Calu3 (cell line): ENCODE measurements at regions not wholly inside any gene's neighbourhood (a gene's known extent, or its start where the extent isn't known, plus 50 kb on each side); places are given as distances from the start of the nearest gene placed in this dataset.

Experiments used
- BruUV-seq: library from RNA; stranded (reverse); fragments of 400-500 nt; replicated peaks from 2 replicates; lab custom pipeline; 2021; lab: Mats Ljungman, UMichigan
- CTCF ChIA-PET: fragments of 300-600 bp; sonication (Branson Sonifier 250); formaldehyde crosslinking; loops from one replicate; lab custom pipeline; 2022; ENCODE audit warnings: antibody characterized with exemption; lab: Charles Lee
- DNase-seq: peaks from one replicate; pipeline ENCODE4 v3.0.0; 2022
- H3K27ac Mint-ChIP-seq: one replicate; pipeline ENCODE4 v1.8.0; 2022; ENCODE audit warnings: mixed read lengths; ENCODE audit not compliant: unreplicated experiment
- H3K27me3 Mint-ChIP-seq: one replicate; pipeline ENCODE4 v1.8.0; 2022; ENCODE audit warnings: mixed read lengths; ENCODE audit not compliant: unreplicated experiment
- H3K36me3 Mint-ChIP-seq: one replicate; pipeline ENCODE4 v1.8.0; 2022; ENCODE audit warnings: mild to moderate bottlenecking, moderate library complexity, mixed read lengths; ENCODE audit not compliant: insufficient read depth, unreplicated experiment
- H3K4me1 Mint-ChIP-seq: one replicate; pipeline ENCODE4 v1.8.0; 2022; ENCODE audit warnings: mild to moderate bottlenecking, low read depth, mixed read lengths; ENCODE audit not compliant: unreplicated experiment
- H3K4me3 Mint-ChIP-seq: one replicate; pipeline ENCODE4 v1.8.0; 2022; ENCODE audit warnings: mild to moderate bottlenecking, low read depth, moderate library complexity, mixed read lengths; ENCODE audit not compliant: unreplicated experiment
- H3K9me3 Mint-ChIP-seq: one replicate; pipeline ENCODE4 v1.8.0; 2022; ENCODE audit warnings: low read depth, mixed read lengths; ENCODE audit not compliant: unreplicated experiment
- CTCF ChIP-seq: fragments of 200-600 bp; IDR thresholded peaks from one replicate; pipeline ENCODE4 v1.8.0; 2022; ENCODE audit warnings: antibody characterized with exemption; ENCODE audit not compliant: unreplicated experiment
- intact Hi-C: fragments of 100-400 bp; cut with micrococcal nuclease; formaldehyde crosslinking; loops from one replicate; pipeline ENCODE4 v1.10.0; 2022; ENCODE audit not compliant: unreplicated experiment

- Mint-ChIP-seq H3K9me3 (no peaks in the 10 kb centered on the region), H3K36me3 (no peaks in the 10 kb centered on the region), H3K27me3 (peaks cover 99% of the 10 kb centered on the region), H3K27ac (no peak overlapping the region), H3K4me1 (no peaks in the 10 kb centered on the region), H3K4me3 (no peak overlapping the region)
- no peak for DNase-seq
- intact Hi-C loops, result no loop called here
- BruUV-seq, result no TSS peak
- CTCF ChIA-PET, result no interaction called here
- no peak for TF ChIP-seq CTCF
These were observed 380.3 kb downstream of the GADD45G start for GRCh38 chr9:89985068-89985467.

- peaks cover 99% of the 10 kb centered on the region for H3K27me3 Mint-ChIP-seq
- no peak overlapping the region for H3K4me3 Mint-ChIP-seq
- intact Hi-C loops, result no loop called here
- DNase-seq, result no peak
- H3K36me3 Mint-ChIP-seq, result no peaks in the 10 kb centered on the region
- no peak overlapping the region for H3K27ac Mint-ChIP-seq
- no peak for TF ChIP-seq CTCF
- H3K4me1 Mint-ChIP-seq, result no peaks in the 10 kb centered on the region
- BruUV-seq, result no TSS peak
- H3K9me3 Mint-ChIP-seq, result no peaks in the 10 kb centered on the region
- CTCF ChIA-PET, result no interaction called here
These were observed 381.4 kb downstream of the GADD45G start for GRCh38 chr9:89986190-89986589.

GRCh38 chr9:89988458-89988857, 383.6 kb downstream of the GADD45G start:
- CTCF ChIA-PET, result no interaction called here

GRCh38 chr9:89991204-89991790, 386.5 kb downstream of the GADD45G start:
- no peak overlapping the region for H3K27ac Mint-ChIP-seq
- BruUV-seq, result no TSS peak
- H3K4me3 Mint-ChIP-seq, result no peak overlapping the region
- TF ChIP-seq CTCF, result no peak
- H3K4me1 Mint-ChIP-seq, result no peaks in the 10 kb centered on the region
- no peaks in the 10 kb centered on the region for H3K36me3 Mint-ChIP-seq
- H3K9me3 Mint-ChIP-seq, result no peaks in the 10 kb centered on the region
- no peak for DNase-seq
- intact Hi-C loops, result no loop called here
- CTCF ChIA-PET, result no interaction called here
- H3K27me3 Mint-ChIP-seq, result peaks cover 56% of the 10 kb centered on the region

More at GRCh38 chr9:89988458-89988857, 383.6 kb downstream of the GADD45G start:
- Mint-ChIP-seq H3K27ac (no peak overlapping the region), H3K27me3 (peaks cover 83% of the 10 kb centered on the region), H3K9me3 (no peaks in the 10 kb centered on the region), H3K4me3 (no peak overlapping the region), H3K4me1 (no peaks in the 10 kb centered on the region), H3K36me3 (no peaks in the 10 kb centered on the region)
- no TSS peak for BruUV-seq
- no peak for DNase-seq
- TF ChIP-seq CTCF, result no peak
- intact Hi-C loops, result no loop called here
